K562 (cell line): ENCODE measurements at regions not wholly inside any gene's neighbourhood (a gene's known extent, or its start where the extent isn't known, plus 50 kb on each side); places are given as distances from the start of the nearest gene placed in this dataset.

ENCODE experiments used
- BRD9 ChIP-seq: fragments of 450-650 bp; IDR thresholded peaks from 2 replicates; pipeline ENCODE4 v1.6.1; 2018; ENCODE audit warnings: low read depth; ENCODE audit not compliant: partially characterized antibody
- GATAD2B ChIP-seq: fragments of 450-650 bp; IDR thresholded peaks from 2 replicates; pipeline ENCODE4 v1.6.1; 2017; ENCODE audit warnings: mild to moderate bottlenecking, borderline replicate concordance
- MTA2 ChIP-seq: fragments of 450-650 bp; IDR thresholded peaks from 2 replicates; pipeline ENCODE4 v1.6.1; 2016; ENCODE audit warnings: low read depth
- SIN3A ChIP-seq, 2 experiments: fragments of 150-350 bp in 1 of 2; IDR thresholded peaks; 2 replicates each; pipeline ENCODE4 v1.6.1; 2011 to 2016; ENCODE audit warnings: borderline replicate concordance in 2 of 2, low read depth in 2 of 2, low read length in 2 of 2, mild to moderate bottlenecking in 2 of 2, moderate library complexity in 2 of 2; ENCODE audit not compliant: control insufficient read depth in 1 of 2
- SNRNP70 ChIP-seq: fragments of 200-400 bp; formaldehyde crosslinking; optimal IDR thresholded peaks from 2 replicates; pipeline ENCODE3; 2017; ENCODE audit warnings: low read depth, low read length
- THRAP3 ChIP-seq: fragments of 450-650 bp; IDR thresholded peaks from 2 replicates; pipeline ENCODE4 v1.6.1; 2016; ENCODE audit warnings: mild to moderate bottlenecking, inconsistent platforms, borderline replicate concordance
- ZNF318 ChIP-seq, 2 experiments: fragments of 450-650 bp; IDR thresholded peaks; 2 replicates each; pipeline ENCODE4 v1.6.1; 2016; ENCODE audit warnings: mild to moderate bottlenecking in 2 of 2, borderline replicate concordance in 1 of 2, low read depth in 1 of 2, moderate library complexity in 1 of 2
- ZNF766 ChIP-seq: fragments of 200-800 bp; sonication (Bioruptor generic); conservative IDR thresholded peaks from 2 replicates; pipeline ENCODE4 v1.6.1; 2016; ENCODE audit warnings: missing genetic modification characterization, missing compliant biosample characterization

GRCh38 chr13:84983321-84983720 is 815.9 kb downstream of the SLITRK6 start (continued):
- TF ChIP-seq ZNF318 (IDR thresholded peaks at IDR 0.05; ENCODE audit: borderline replicate concordance in 1 of 2, low read depth in 1 of 2) (no peak), BRD9 (no peak), SIN3A (IDR thresholded peaks at IDR 0.05; ENCODE audit: borderline replicate concordance in 2 of 2, control insufficient read depth in 1 of 2, low read depth in 2 of 2, low read length in 2 of 2) (no peak), THRAP3 (no peak), ZNF766 (CRISPR knock-in tag) (no peak), SNRNP70 (no peak), MTA2 (no peak), GATAD2B (no peak)
